Coronary artery (tissue), 2 donors: ENCODE measurements at regions not wholly inside any gene's neighbourhood (a gene's known extent, or its start where the extent isn't known, plus 50 kb on each side); places are given as distances from the start of the nearest gene placed in this dataset.
"Not testable (repeated sequence)": the region's sequence is repeated elsewhere in the genome, so short reads cannot be mapped to it uniquely, and the experiment has no call there.

Experiments
- DNase-seq: peaks from one replicate; pipeline ENCODE4 v3.0.0-alpha.2; 2017; ENCODE audit warnings: low spot score
- H3K27ac ChIP-seq, 2 donors: fragments of 200-600 bp; sonication (generic); one replicate each; pipeline ENCODE4 v1.5.1; 2016 to 2019
- H3K4me3 ChIP-seq: fragments of 200-600 bp; sonication (generic); 2 replicates; pipeline ENCODE4 v1.5.1; 2016; ENCODE audit warnings: mild to moderate bottlenecking, moderate library complexity
- CTCF ChIP-seq: fragments of 200-600 bp; sonication (generic); IDR thresholded peaks from one replicate; pipeline ENCODE4 v1.5.1; 2019; ENCODE audit warnings: antibody characterized with exemption

- DNase-seq = no peak
- Histone ChIP-seq H3K4me3 (no peak overlapping the region), H3K27ac (no peak overlapping the region)
- no peak for TF ChIP-seq CTCF
These were observed 368.7 kb upstream of the PROX1 start for GRCh38 chr1:213619026-213619425.

GRCh38 chr1:213621077-213621476 is 366.7 kb upstream of the PROX1 start:
- DNase-seq = no peak

GRCh38 chr1:213622365-213623063 is 365.3 kb upstream of the PROX1 start:
- TF ChIP-seq CTCF = no peak
- no peak overlapping the region for H3K4me3 ChIP-seq
- DNase-seq = no peak
- H3K27ac ChIP-seq = no peak overlapping the region

More at GRCh38 chr1:213621077-213621476, 366.7 kb upstream of the PROX1 start:
- Histone ChIP-seq H3K27ac (no peak overlapping the region), H3K4me3 (no peak overlapping the region)
- TF ChIP-seq CTCF = no peak

GRCh38 chr1:213623064-213623581 is 364.6 kb upstream of the PROX1 start:
- no peak for TF ChIP-seq CTCF
- Histone ChIP-seq H3K27ac (no peak overlapping the region), H3K4me3 (no peak overlapping the region)
- no peak for DNase-seq

GRCh38 chr1:213623862-213624261 is 363.9 kb upstream of the PROX1 start:
- H3K4me3 ChIP-seq = no peak overlapping the region
- no peak for DNase-seq
- no peak overlapping the region for H3K27ac ChIP-seq
- TF ChIP-seq CTCF = no peak

GRCh38 chr1:213636778-213637177 is 351.0 kb upstream of the PROX1 start:
- not testable (repeated sequence) for H3K4me3 ChIP-seq, DNase-seq, H3K27ac ChIP-seq

- no peak for DNase-seq
- H3K4me3 ChIP-seq = no peak overlapping the region
- TF ChIP-seq CTCF = no peak
- H3K27ac ChIP-seq = no peak overlapping the region
These were observed 346.5 kb upstream of the PROX1 start for GRCh38 chr1:213641312-213641711.
